Nephron progenitor cell (in vitro differentiated cells): ENCODE measurements at regions not wholly inside any gene's neighbourhood (a gene's known extent, or its start where the extent isn't known, plus 50 kb on each side); places are given as distances from the start of the nearest gene placed in this dataset.
"Not testable (repeated sequence)": the region's sequence is repeated elsewhere in the genome, so short reads cannot be mapped to it uniquely, and the experiment has no call there.

Source experiments
- DNase-seq: peaks from one replicate; pipeline ENCODE4 v3.0.0; 2021
- H3K27ac Mint-ChIP-seq: 2 replicates; pipeline ENCODE4 v1.8.0; 2021; ENCODE audit warnings: mild to moderate bottlenecking, moderate library complexity, mixed read lengths
- H3K27me3 Mint-ChIP-seq: 2 replicates; pipeline ENCODE4 v1.8.0; 2021; ENCODE audit warnings: mild to moderate bottlenecking, low read depth, mixed read lengths; ENCODE audit not compliant: poor library complexity
- H3K36me3 Mint-ChIP-seq: 2 replicates; pipeline ENCODE4 v1.8.0; 2021; ENCODE audit warnings: low read depth, mixed read lengths
- H3K4me1 Mint-ChIP-seq: 2 replicates; pipeline ENCODE4 v1.8.0; 2021; ENCODE audit warnings: mixed read lengths
- H3K4me3 Mint-ChIP-seq: 2 replicates; pipeline ENCODE4 v1.8.0; 2021; ENCODE audit warnings: mild to moderate bottlenecking, moderate library complexity, mixed read lengths
- H3K9me3 Mint-ChIP-seq: 2 replicates; pipeline ENCODE4 v1.8.0; 2021; ENCODE audit warnings: mild to moderate bottlenecking, moderate library complexity, mixed read lengths
- TF ChIP-seq, protein P1 (sequence below): fragments of 200-600 bp; sonication (generic); IDR thresholded peaks from 2 replicates; pipeline ENCODE4 v1.5.0; 2021; ENCODE audit warnings: antibody characterized with exemption

DNA sequence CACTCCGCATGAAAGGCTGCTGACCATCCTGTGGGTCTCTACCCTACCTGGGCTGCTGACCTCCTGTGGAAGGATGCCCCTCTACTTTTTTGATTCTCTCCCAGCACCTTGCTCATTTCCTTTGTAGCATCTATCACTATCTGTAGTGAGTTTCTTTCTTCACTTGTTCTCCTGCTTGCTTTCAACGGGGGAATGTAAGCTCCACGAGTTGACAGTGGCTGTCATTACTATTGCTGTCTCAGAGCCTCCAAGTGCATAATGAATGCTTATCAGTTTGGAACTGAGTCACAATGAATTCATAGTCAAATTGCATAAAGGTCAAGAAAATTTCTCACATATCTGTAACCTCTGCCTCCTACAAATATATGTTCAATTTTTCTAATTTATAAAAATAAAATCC is 477.7 kb downstream of the PLCL1 start:
- H3K27ac Mint-ChIP-seq, result peak overlapping the region; percentile 30
- TF ChIP-seq, protein P1, sequence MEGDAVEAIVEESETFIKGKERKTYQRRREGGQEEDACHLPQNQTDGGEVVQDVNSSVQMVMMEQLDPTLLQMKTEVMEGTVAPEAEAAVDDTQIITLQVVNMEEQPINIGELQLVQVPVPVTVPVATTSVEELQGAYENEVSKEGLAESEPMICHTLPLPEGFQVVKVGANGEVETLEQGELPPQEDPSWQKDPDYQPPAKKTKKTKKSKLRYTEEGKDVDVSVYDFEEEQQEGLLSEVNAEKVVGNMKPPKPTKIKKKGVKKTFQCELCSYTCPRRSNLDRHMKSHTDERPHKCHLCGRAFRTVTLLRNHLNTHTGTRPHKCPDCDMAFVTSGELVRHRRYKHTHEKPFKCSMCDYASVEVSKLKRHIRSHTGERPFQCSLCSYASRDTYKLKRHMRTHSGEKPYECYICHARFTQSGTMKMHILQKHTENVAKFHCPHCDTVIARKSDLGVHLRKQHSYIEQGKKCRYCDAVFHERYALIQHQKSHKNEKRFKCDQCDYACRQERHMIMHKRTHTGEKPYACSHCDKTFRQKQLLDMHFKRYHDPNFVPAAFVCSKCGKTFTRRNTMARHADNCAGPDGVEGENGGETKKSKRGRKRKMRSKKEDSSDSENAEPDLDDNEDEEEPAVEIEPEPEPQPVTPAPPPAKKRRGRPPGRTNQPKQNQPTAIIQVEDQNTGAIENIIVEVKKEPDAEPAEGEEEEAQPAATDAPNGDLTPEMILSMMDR, result no peak
- no peak for DNase-seq
- no peak overlapping the region for H3K4me3 Mint-ChIP-seq
- H3K27me3 Mint-ChIP-seq, result no peaks in the 10 kb centered on the region
- no peaks in the 10 kb centered on the region for H3K9me3 Mint-ChIP-seq
- no peaks in the 10 kb centered on the region for H3K36me3 Mint-ChIP-seq
- H3K4me1 Mint-ChIP-seq, result peaks cover 12% of the 10 kb centered on the region

DNA sequence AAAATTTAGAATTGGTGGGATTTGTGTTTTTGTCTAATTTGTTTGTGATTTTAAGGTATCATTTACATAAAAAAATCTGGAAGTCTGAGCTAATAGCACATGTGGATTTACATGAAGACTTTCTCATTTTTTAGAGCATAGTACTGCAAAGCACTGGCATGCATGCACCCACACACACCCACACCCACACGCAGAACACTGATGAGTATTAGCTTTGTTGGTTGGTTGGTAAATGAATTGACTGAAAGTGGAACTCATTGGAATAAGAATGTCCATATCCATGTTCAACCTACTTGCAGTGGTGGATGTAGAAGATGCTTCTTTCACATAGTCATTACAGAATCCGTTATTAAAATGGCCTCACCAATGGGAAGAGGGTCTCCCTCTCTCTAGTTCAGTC is 475.8 kb downstream of the PLCL1 start:
- TF ChIP-seq, protein P1, result no peak
- no peaks in the 10 kb centered on the region for H3K9me3 Mint-ChIP-seq
- H3K27ac Mint-ChIP-seq, result no peak overlapping the region
- H3K27me3 Mint-ChIP-seq, result no peaks in the 10 kb centered on the region
- no peak overlapping the region for H3K4me3 Mint-ChIP-seq
- no peak for DNase-seq
- H3K36me3 Mint-ChIP-seq, result no peaks in the 10 kb centered on the region
- H3K4me1 Mint-ChIP-seq, result peaks cover 1% of the 10 kb centered on the region

GRCh38 chr2:198279026-198279425 is 474.6 kb downstream of the PLCL1 start:
- no peaks in the 10 kb centered on the region for H3K9me3 Mint-ChIP-seq
- no peaks in the 10 kb centered on the region for H3K4me1 Mint-ChIP-seq
- TF ChIP-seq, protein P1, result no peak
- no peak overlapping the region for H3K27ac Mint-ChIP-seq
- no peaks in the 10 kb centered on the region for H3K36me3 Mint-ChIP-seq
- DNase-seq, result no peak
- H3K27me3 Mint-ChIP-seq, result no peaks in the 10 kb centered on the region
- no peak overlapping the region for H3K4me3 Mint-ChIP-seq

DNA sequence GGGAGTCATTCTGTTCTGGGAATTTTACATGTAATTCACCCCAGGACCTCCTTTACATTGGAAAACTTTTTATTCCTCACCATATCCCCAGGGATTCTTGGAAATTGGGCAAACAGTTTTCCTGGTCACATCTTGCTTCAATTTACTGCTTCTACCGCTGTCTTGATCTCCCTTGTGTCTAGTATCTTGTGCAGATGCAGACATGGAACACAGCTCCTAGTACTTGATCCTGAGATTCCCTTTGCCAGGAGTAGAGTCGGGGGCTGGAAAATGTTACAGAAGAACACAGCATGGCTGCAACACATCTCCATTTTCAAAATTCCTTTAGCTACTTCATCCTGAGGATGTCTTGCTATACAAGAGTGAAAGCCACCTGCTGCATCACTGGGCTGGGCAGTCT is 472.8 kb downstream of the PLCL1 start:
- H3K36me3 Mint-ChIP-seq, result no peaks in the 10 kb centered on the region
- no peak for DNase-seq
- no peaks in the 10 kb centered on the region for H3K9me3 Mint-ChIP-seq
- no peak overlapping the region for H3K27ac Mint-ChIP-seq
- TF ChIP-seq, protein P1, result no peak
- H3K4me1 Mint-ChIP-seq, result peaks cover 10% of the 10 kb centered on the region
- H3K27me3 Mint-ChIP-seq, result peaks cover 3% of the 10 kb centered on the region
- no peak overlapping the region for H3K4me3 Mint-ChIP-seq

DNA sequence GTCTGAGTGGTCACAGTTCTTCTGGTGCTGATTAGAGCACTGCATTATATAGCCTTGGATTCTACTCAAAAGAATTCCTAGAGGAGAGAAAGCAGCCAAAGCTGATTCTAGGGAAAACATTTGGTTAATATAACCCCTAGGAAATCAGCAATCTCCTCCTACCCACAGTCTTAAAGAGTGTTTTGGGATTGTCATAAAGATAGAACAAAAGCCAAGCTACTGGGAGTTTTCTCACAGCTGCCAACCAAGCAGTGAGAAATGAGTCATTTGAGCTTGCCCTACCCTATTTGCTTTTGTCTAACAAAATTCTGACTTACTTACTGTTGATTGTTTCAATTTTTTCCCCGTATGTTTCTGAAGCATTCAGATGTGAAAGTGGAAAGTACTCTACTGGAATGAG is 469.3 kb downstream of the PLCL1 start:
- Mint-ChIP-seq H3K9me3 (no peaks in the 10 kb centered on the region), H3K4me1 (peaks cover 10% of the 10 kb centered on the region), H3K36me3 (no peaks in the 10 kb centered on the region), H3K27ac (no peak overlapping the region), H3K27me3 (peaks cover 3% of the 10 kb centered on the region), H3K4me3 (no peak overlapping the region)
- no peak for DNase-seq
- TF ChIP-seq, protein P1, result no peak

DNA sequence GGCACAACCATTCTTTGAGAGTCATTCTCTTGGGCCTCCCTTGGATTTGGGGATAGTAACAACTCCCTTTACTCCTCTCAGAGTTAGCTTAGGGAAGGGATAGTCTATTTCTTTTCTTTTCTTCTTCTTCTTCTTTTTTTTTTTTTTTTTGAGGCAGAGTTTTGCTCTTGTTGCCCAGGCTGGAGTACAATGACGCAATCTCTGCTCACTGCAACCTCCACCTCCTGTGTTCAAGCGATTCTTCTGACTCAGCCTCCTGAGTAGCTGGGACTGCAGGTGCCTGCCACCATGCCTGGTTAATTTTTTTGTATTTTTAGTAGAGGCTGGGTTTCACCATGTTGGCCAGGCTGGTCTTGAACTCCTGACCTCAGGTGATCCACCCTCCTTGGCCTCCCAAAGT is 465.8 kb downstream of the PLCL1 start:
- not testable (repeated sequence) for H3K4me3 Mint-ChIP-seq, H3K9me3 Mint-ChIP-seq, H3K27me3 Mint-ChIP-seq, H3K36me3 Mint-ChIP-seq, H3K27ac Mint-ChIP-seq, DNase-seq
- H3K4me1 Mint-ChIP-seq, result peaks cover 15% of the 10 kb centered on the region

- TF ChIP-seq, protein P1, result no peak
- no peak for DNase-seq
- Mint-ChIP-seq H3K36me3 (no peaks in the 10 kb centered on the region), H3K27me3 (peaks cover 3% of the 10 kb centered on the region), H3K9me3 (no peaks in the 10 kb centered on the region), H3K4me3 (no peak overlapping the region), H3K27ac (no peak overlapping the region), H3K4me1 (peaks cover 12% of the 10 kb centered on the region)
Measured at GRCh38 chr2:198268519-198268918, 464.1 kb downstream of the PLCL1 start.
